ENCODE measurements at regions not wholly inside any gene's neighbourhood (a gene's known extent, or its start where the extent isn't known, plus 50 kb on each side); places are given as distances from the start of the nearest gene placed in this dataset.

- Histone ChIP-seq H3K27ac (ENCODE audit: low read depth in 2 of 2, low read length in 2 of 2) (no peak overlapping the region), H3K9me3 (ENCODE audit: control insufficient read depth in 2 of 3, insufficient read depth in 1 of 3, low read length in 3 of 3) (no peaks in the 10 kb centered on the region), H3K4me3 (ENCODE audit: low read length in 3 of 3) (no peak overlapping the region), H3K27me3 (ENCODE audit: control insufficient read depth, insufficient read depth, low read length) (no peaks in the 10 kb centered on the region), H3K4me1 (ENCODE audit: control insufficient read depth in 2 of 3, insufficient read depth in 2 of 3, low read depth in 1 of 3, low read length in 3 of 3) (no peaks in the 10 kb centered on the region), H3K36me3 (ENCODE audit: control insufficient read depth in 2 of 3, insufficient read depth in 3 of 3, low read length in 3 of 3) (no peaks in the 10 kb centered on the region), H3K9ac (ENCODE audit: low read length in 3 of 3) (no peak overlapping the region)
- intact Hi-C loops (cut with DNase I) = no loop called here
- DNase-seq (no peak), FAIRE-seq (no peak)
- no peak for TF ChIP-seq CTCF (IDR thresholded peaks at IDR 0.05; ENCODE audit: borderline replicate concordance, extremely low read depth, insufficient read depth)
Measured at GRCh38 chr5:105274079-105274478, 1711.5 kb upstream of the NUDT12 start.

GRCh38 chr5:105263515-105263914, 1700.9 kb upstream of the NUDT12 start:
- TF ChIP-seq CTCF (IDR thresholded peaks at IDR 0.05; ENCODE audit: borderline replicate concordance, extremely low read depth, insufficient read depth) = no peak
- Histone ChIP-seq H3K4me3 (ENCODE audit: low read length in 3 of 3) (no peak overlapping the region), H3K9ac (ENCODE audit: low read length in 3 of 3) (no peak overlapping the region), H3K27ac (ENCODE audit: low read depth in 2 of 2, low read length in 2 of 2) (no peak overlapping the region), H3K9me3 (ENCODE audit: control insufficient read depth in 2 of 3, insufficient read depth in 1 of 3, low read length in 3 of 3) (no peaks in the 10 kb centered on the region), H3K27me3 (ENCODE audit: control insufficient read depth, insufficient read depth, low read length) (no peaks in the 10 kb centered on the region), H3K4me1 (ENCODE audit: control insufficient read depth in 2 of 3, insufficient read depth in 2 of 3, low read depth in 1 of 3, low read length in 3 of 3) (no peaks in the 10 kb centered on the region), H3K36me3 (ENCODE audit: control insufficient read depth in 2 of 3, insufficient read depth in 3 of 3, low read length in 3 of 3) (no peaks in the 10 kb centered on the region)
- FAIRE-seq (no peak), DNase-seq (no peak)
- intact Hi-C loops (cut with DNase I) = no loop called here

- no peak for TF ChIP-seq CTCF (IDR thresholded peaks at IDR 0.05; ENCODE audit: borderline replicate concordance, extremely low read depth, insufficient read depth)
- Histone ChIP-seq H3K4me3 (ENCODE audit: low read length in 3 of 3) (no peak overlapping the region), H3K27me3 (ENCODE audit: control insufficient read depth, insufficient read depth, low read length) (no peaks in the 10 kb centered on the region), H3K4me1 (ENCODE audit: control insufficient read depth in 2 of 3, insufficient read depth in 2 of 3, low read depth in 1 of 3, low read length in 3 of 3) (no peaks in the 10 kb centered on the region), H3K36me3 (ENCODE audit: control insufficient read depth in 2 of 3, insufficient read depth in 3 of 3, low read length in 3 of 3) (no peaks in the 10 kb centered on the region), H3K27ac (ENCODE audit: low read depth in 2 of 2, low read length in 2 of 2) (no peak overlapping the region), H3K9me3 (ENCODE audit: control insufficient read depth in 2 of 3, insufficient read depth in 1 of 3, low read length in 3 of 3) (no peaks in the 10 kb centered on the region), H3K9ac (ENCODE audit: low read length in 3 of 3) (no peak overlapping the region)
- FAIRE-seq = no peak
- intact Hi-C loops (cut with DNase I) = no loop called here
- no peak for DNase-seq
Measured at GRCh38 chr5:105259581-105260217, 1697.1 kb upstream of the NUDT12 start.

- no peak for FAIRE-seq
Measured at GRCh38 chr5:105238561-105238960, 1676.0 kb upstream of the NUDT12 start.

More at GRCh38 chr5:105238561-105238960, 1676.0 kb upstream of the NUDT12 start:
- Histone ChIP-seq H3K27me3 (ENCODE audit: control insufficient read depth, insufficient read depth, low read length) (no peaks in the 10 kb centered on the region), H3K9me3 (ENCODE audit: control insufficient read depth in 2 of 3, insufficient read depth in 1 of 3, low read length in 3 of 3) (no peaks in the 10 kb centered on the region), H3K4me3 (ENCODE audit: low read length in 3 of 3) (no peak overlapping the region), H3K36me3 (ENCODE audit: control insufficient read depth in 2 of 3, insufficient read depth in 3 of 3, low read length in 3 of 3) (no peaks in the 10 kb centered on the region), H3K4me1 (ENCODE audit: control insufficient read depth in 2 of 3, insufficient read depth in 2 of 3, low read depth in 1 of 3, low read length in 3 of 3) (no peaks in the 10 kb centered on the region), H3K9ac (ENCODE audit: low read length in 3 of 3) (no peak overlapping the region), H3K27ac (ENCODE audit: low read depth in 2 of 2, low read length in 2 of 2) (no peak overlapping the region)
- intact Hi-C loops (cut with DNase I) = no loop called here
- no peak for DNase-seq
- no peak for TF ChIP-seq CTCF (IDR thresholded peaks at IDR 0.05; ENCODE audit: borderline replicate concordance, extremely low read depth, insufficient read depth)
